MM.1S (cell line): ENCODE measurements at regions not wholly inside any gene's neighbourhood (a gene's known extent, or its start where the extent isn't known, plus 50 kb on each side); places are given as distances from the start of the nearest gene placed in this dataset.

Source experiments
- DNase-seq: peaks from one replicate; pipeline ENCODE4 v3.0.0-alpha.2; 2015
- H2AFZ ChIP-seq: fragments of 300-600 bp; sonication (generic); 2 replicates; pipeline ENCODE4 v1.6.0; 2016; ENCODE audit warnings: antibody characterized with exemption, low read length
- H3F3A ChIP-seq: fragments of 300-600 bp; sonication (generic); 2 replicates; pipeline ENCODE4 v1.6.1; 2016; ENCODE audit warnings: mild to moderate bottlenecking, antibody characterized with exemption, low read length, moderate library complexity, mixed read lengths; ENCODE audit not compliant: insufficient read depth
- H3K27ac ChIP-seq: fragments of 300-600 bp; sonication (generic); 2 replicates; pipeline ENCODE4 v1.5.1; 2016; ENCODE audit warnings: mild to moderate bottlenecking, low read length
- H3K27me3 ChIP-seq: fragments of 300-600 bp; sonication (generic); replicated peaks from 2 replicates; pipeline ENCODE4 v1.6.0; 2016; ENCODE audit warnings: low read length; ENCODE audit not compliant: insufficient read depth
- H3K36me3 ChIP-seq: fragments of 300-600 bp; sonication (generic); replicated peaks from 2 replicates; pipeline ENCODE4 v1.6.1; 2016; ENCODE audit warnings: mild to moderate bottlenecking, low read length, mixed read lengths; ENCODE audit not compliant: insufficient read depth
- H3K4me1 ChIP-seq: fragments of 300-600 bp; sonication (generic); 2 replicates; pipeline ENCODE4 v1.6.1; 2016; ENCODE audit warnings: low read length, mixed read lengths
- H3K4me2 ChIP-seq: fragments of 300-600 bp; sonication (generic); 2 replicates; pipeline ENCODE4 v1.6.0; 2016; ENCODE audit warnings: low read depth, low read length
- H3K4me3 ChIP-seq: fragments of 300-600 bp; sonication (generic); 2 replicates; pipeline ENCODE4 v1.5.1; 2016; ENCODE audit warnings: low read length, mixed read lengths
- H3K79me2 ChIP-seq: fragments of 300-600 bp; sonication (generic); 2 replicates; pipeline ENCODE4 v1.6.1; 2016; ENCODE audit warnings: mixed run types, low read length, mixed read lengths
- H3K9ac ChIP-seq: fragments of 300-600 bp; sonication (generic); 2 replicates; pipeline ENCODE4 v1.6.1; 2016; ENCODE audit warnings: low read length, mixed read lengths
- H3K9me2 ChIP-seq: fragments of 300-600 bp; sonication (generic); replicated peaks from 2 replicates; pipeline ENCODE4 v1.6.1; 2016; ENCODE audit warnings: mild to moderate bottlenecking, low read length, mixed read lengths; ENCODE audit not compliant: insufficient read depth
- H3K9me3 ChIP-seq: fragments of 300-600 bp; sonication (generic); replicated peaks from 2 replicates; pipeline ENCODE4 v1.6.1; 2016; ENCODE audit warnings: mild to moderate bottlenecking, low read length, mixed read lengths; ENCODE audit not compliant: insufficient read depth
- H4K20me1 ChIP-seq: fragments of 300-600 bp; sonication (generic); 2 replicates; pipeline ENCODE4 v1.6.1; 2016; ENCODE audit warnings: mild to moderate bottlenecking, low read length, moderate library complexity, mixed read lengths; ENCODE audit not compliant: insufficient read depth
- EZH2 ChIP-seq: fragments of 300-600 bp; sonication (generic); optimal IDR thresholded peaks from 2 replicates; pipeline ENCODE3; 2017; ENCODE audit warnings: low read depth, mild to moderate bottlenecking, antibody characterized with exemption, low read length, mixed read lengths
- EZH2phosphoT487 ChIP-seq: fragments of 300-600 bp; sonication (generic); IDR thresholded peaks from 2 replicates; pipeline ENCODE4 v1.6.1; 2018; ENCODE audit warnings: antibody characterized with exemption, low read length
- TF ChIP-seq, protein P1 (sequence below): fragments of 300-600 bp; sonication (generic); IDR thresholded peaks from 2 replicates; pipeline ENCODE4 v1.5.1; 2016; ENCODE audit warnings: antibody characterized with exemption, low read length, mixed read lengths

GRCh38 chr5:174877987-174878386 is 153.6 kb downstream of the MSX2 start:
- Histone ChIP-seq H3K36me3 (no peaks in the 10 kb centered on the region), H3K4me3 (no peak overlapping the region), H3K9me3 (no peaks in the 10 kb centered on the region), H3F3A (no peaks in the 10 kb centered on the region), H3K9ac (no peak overlapping the region), H3K27ac (no peak overlapping the region), H4K20me1 (no peaks in the 10 kb centered on the region), H3K9me2 (no peaks in the 10 kb centered on the region), H2AFZ (no peak overlapping the region), H3K4me1 (no peaks in the 10 kb centered on the region), H3K27me3 (no peaks in the 10 kb centered on the region), H3K79me2 (no peaks in the 10 kb centered on the region), H3K4me2 (no peak overlapping the region)
- DNase-seq = no peak
- TF ChIP-seq EZH2 = no peak
- TF ChIP-seq, protein P1, sequence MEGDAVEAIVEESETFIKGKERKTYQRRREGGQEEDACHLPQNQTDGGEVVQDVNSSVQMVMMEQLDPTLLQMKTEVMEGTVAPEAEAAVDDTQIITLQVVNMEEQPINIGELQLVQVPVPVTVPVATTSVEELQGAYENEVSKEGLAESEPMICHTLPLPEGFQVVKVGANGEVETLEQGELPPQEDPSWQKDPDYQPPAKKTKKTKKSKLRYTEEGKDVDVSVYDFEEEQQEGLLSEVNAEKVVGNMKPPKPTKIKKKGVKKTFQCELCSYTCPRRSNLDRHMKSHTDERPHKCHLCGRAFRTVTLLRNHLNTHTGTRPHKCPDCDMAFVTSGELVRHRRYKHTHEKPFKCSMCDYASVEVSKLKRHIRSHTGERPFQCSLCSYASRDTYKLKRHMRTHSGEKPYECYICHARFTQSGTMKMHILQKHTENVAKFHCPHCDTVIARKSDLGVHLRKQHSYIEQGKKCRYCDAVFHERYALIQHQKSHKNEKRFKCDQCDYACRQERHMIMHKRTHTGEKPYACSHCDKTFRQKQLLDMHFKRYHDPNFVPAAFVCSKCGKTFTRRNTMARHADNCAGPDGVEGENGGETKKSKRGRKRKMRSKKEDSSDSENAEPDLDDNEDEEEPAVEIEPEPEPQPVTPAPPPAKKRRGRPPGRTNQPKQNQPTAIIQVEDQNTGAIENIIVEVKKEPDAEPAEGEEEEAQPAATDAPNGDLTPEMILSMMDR = no peak
- TF ChIP-seq EZH2phosphoT487 = no peak

- TF ChIP-seq, protein P1 = no peak
- TF ChIP-seq EZH2 = no peak
- TF ChIP-seq EZH2phosphoT487 = no peak
- Histone ChIP-seq H3K79me2 (no peaks in the 10 kb centered on the region), H2AFZ (no peak overlapping the region), H3K36me3 (no peaks in the 10 kb centered on the region), H3K9ac (no peak overlapping the region), H3K4me3 (no peak overlapping the region), H3K4me2 (no peak overlapping the region), H3K9me3 (no peaks in the 10 kb centered on the region), H4K20me1 (no peaks in the 10 kb centered on the region), H3K9me2 (no peaks in the 10 kb centered on the region), H3K27me3 (no peaks in the 10 kb centered on the region), H3K27ac (no peak overlapping the region), H3F3A (no peaks in the 10 kb centered on the region), H3K4me1 (no peaks in the 10 kb centered on the region)
- DNase-seq = no peak
These were observed 147.9 kb downstream of the MSX2 start for GRCh38 chr5:174872271-174872670.

DNA sequence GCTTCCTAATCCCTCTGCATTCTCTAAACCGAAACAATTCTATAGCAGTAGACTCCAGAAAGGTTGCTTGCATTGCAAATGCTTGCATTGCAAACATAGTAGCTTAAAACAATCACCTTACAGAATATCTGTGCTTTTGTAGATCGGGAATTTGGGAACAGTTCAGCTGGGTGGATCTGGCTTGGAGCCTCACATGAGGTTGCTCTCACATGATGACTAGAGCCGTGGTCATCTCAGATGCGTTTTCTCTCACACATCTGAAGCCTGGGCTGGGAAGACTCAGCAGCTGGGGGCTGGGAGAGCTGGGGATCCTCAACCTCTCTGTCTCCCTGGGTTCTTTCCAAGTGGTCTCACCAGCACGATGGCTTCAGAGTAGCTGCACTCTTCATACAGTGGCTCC is 127.8 kb downstream of the MSX2 start:
- Histone ChIP-seq H3K4me2 (no peak overlapping the region), H3K9ac (no peak overlapping the region), H3K4me1 (no peaks in the 10 kb centered on the region), H3K27me3 (no peaks in the 10 kb centered on the region), H3K9me2 (no peaks in the 10 kb centered on the region), H3K9me3 (no peaks in the 10 kb centered on the region), H3K36me3 (no peaks in the 10 kb centered on the region), H3K4me3 (no peak overlapping the region), H3F3A (no peaks in the 10 kb centered on the region), H4K20me1 (no peaks in the 10 kb centered on the region), H2AFZ (no peak overlapping the region), H3K79me2 (no peaks in the 10 kb centered on the region), H3K27ac (no peak overlapping the region)
- DNase-seq = no peak
- TF ChIP-seq EZH2 = no peak
- no peak for TF ChIP-seq EZH2phosphoT487
- TF ChIP-seq, protein P1 = no peak
